Karpas-422 (cell line): ENCODE measurements at regions not wholly inside any gene's neighbourhood (a gene's known extent, or its start where the extent isn't known, plus 50 kb on each side); places are given as distances from the start of the nearest gene placed in this dataset.

Experiments
- DNase-seq: peaks from one replicate; pipeline ENCODE4 v3.0.0-alpha.2; 2015
- H2AFZ ChIP-seq: fragments of 200-600 bp; sonication (generic); 2 replicates; pipeline ENCODE4 v1.6.1; 2014; ENCODE audit warnings: antibody characterized with exemption, low read length, mixed read lengths
- H3K27ac ChIP-seq: fragments of 200-600 bp; sonication (generic); 2 replicates; pipeline ENCODE4 v1.5.1; 2014; ENCODE audit warnings: mild to moderate bottlenecking, low read length, moderate library complexity
- H3K27me3 ChIP-seq: fragments of 200-600 bp; sonication (generic); 2 replicates; pipeline ENCODE4 v1.6.1; 2014; ENCODE audit warnings: low read length, mixed read lengths
- H3K36me3 ChIP-seq: fragments of 200-600 bp; sonication (generic); 2 replicates; pipeline ENCODE4 v1.6.1; 2014; ENCODE audit warnings: low read length, mixed read lengths; ENCODE audit not compliant: insufficient read depth
- H3K4me1 ChIP-seq: fragments of 200-600 bp; sonication (generic); 2 replicates; pipeline ENCODE4 v1.6.1; 2014; ENCODE audit warnings: mild to moderate bottlenecking, low read length, mixed read lengths
- H3K4me2 ChIP-seq: fragments of 200-600 bp; sonication (generic); 2 replicates; pipeline ENCODE4 v1.6.1; 2014; ENCODE audit warnings: low read length, low read depth, mild to moderate bottlenecking; ENCODE audit not compliant: poor library complexity, severe bottlenecking
- H3K4me3 ChIP-seq: fragments of 200-600 bp; sonication (generic); 2 replicates; pipeline ENCODE4 v1.5.1; 2014; ENCODE audit warnings: mild to moderate bottlenecking, antibody characterized with exemption, low read length, mixed read lengths
- H3K79me2 ChIP-seq: fragments of 200-600 bp; sonication (generic); 2 replicates; pipeline ENCODE4 v1.6.1; 2014; ENCODE audit warnings: mild to moderate bottlenecking, low read length, mixed read lengths
- H3K9ac ChIP-seq: fragments of 200-600 bp; sonication (generic); 2 replicates; pipeline ENCODE4 v1.6.0; 2014; ENCODE audit warnings: low read length
- H3K9me2 ChIP-seq: fragments of 200-600 bp; sonication (generic), shearing (Covaris generic); replicated peaks from 2 replicates; pipeline ENCODE4 v1.6.0; 2014; ENCODE audit warnings: mild to moderate bottlenecking, low read length, moderate library complexity; ENCODE audit not compliant: insufficient read depth
- H3K9me3 ChIP-seq: fragments of 300-700, 200-600 bp; sonication (generic); 2 replicates; pipeline ENCODE4 v1.6.1; 2014; ENCODE audit warnings: low read length, mixed read lengths
- H4K20me1 ChIP-seq: fragments of 200-600 bp; sonication (generic); 2 replicates; pipeline ENCODE4 v1.6.1; 2014; ENCODE audit warnings: mild to moderate bottlenecking, antibody characterized with exemption, low read length, low read depth; ENCODE audit not compliant: insufficient read depth

DNA sequence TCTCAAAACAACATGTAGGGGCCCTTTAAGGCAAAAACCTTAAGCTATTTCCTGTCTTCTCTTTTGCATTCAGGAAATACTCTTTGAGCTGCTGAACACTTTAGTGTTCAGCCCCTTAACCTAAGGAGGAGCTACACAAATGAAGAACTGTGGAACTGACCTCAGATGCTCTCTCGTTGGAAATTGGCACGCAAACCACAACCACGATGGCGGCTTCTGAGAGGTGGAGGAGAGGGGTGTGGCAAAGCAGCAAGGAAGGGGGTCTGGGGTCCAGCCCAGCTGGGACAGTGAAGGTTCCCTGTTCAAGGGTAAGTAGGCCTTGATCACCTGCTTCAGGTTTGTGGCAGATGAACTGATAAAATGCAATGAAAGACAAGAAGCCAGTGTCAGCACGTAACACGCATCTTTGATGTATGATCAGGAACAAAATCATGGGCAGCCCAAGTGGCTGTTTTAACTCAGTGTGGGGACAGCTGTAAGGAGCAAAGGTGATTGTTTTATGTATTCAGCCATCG, 291.6 kb upstream of the TNRC6C start:
- Histone ChIP-seq H2AFZ (peak overlapping the region; percentile 57; the same call in 1 of the 2 replicates), H3K79me2 (no peaks in the 10 kb centered on the region), H3K4me3 (0 out of 2 replicates have a peak overlapping the region, but pooled peaks have one; percentile 25), H4K20me1 (no peaks in the 10 kb centered on the region), H3K9me2 (no peaks in the 10 kb centered on the region), H3K4me2 (peak overlapping the region; percentile 7), H3K4me1 (peaks cover 8% of the 10 kb centered on the region), H3K27ac (no peak overlapping the region), H3K9ac (peak overlapping the region; percentile 6; the same call in 1 of the 2 replicates), H3K9me3 (no peaks in the 10 kb centered on the region), H3K36me3 (no peaks in the 10 kb centered on the region), H3K27me3 (no peaks in the 10 kb centered on the region)
- DNase-seq, result peak; percentile 57

DNA sequence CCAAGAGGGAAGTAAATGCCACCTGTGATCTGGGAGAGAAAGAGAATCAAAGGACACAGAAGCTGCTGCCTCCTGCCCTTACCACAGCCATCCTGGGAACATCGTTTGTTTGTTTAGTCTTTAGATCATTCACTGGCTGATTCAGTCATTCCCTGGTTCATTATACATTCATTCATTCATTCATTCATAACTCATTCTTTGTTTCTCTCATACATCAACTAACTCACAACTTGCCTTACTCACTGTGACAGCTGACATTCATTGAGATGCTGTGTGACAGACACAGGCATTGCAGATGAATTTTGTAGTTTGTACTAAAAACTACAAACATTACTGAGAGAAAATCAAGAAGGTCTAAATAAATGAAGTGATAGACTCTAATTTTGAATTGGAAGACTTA, 291.0 kb upstream of the TNRC6C start:
- H3K36me3 ChIP-seq, result no peaks in the 10 kb centered on the region
- H3K27me3 ChIP-seq, result no peaks in the 10 kb centered on the region
- no peak for DNase-seq
- H3K4me1 ChIP-seq, result peaks cover 8% of the 10 kb centered on the region
- H4K20me1 ChIP-seq, result no peaks in the 10 kb centered on the region
- H3K27ac ChIP-seq, result no peak overlapping the region
- H3K4me3 ChIP-seq, result no peak overlapping the region
- peak overlapping the region; percentile 7 for H3K4me2 ChIP-seq
- H3K9ac ChIP-seq, result no peak overlapping the region
- no peaks in the 10 kb centered on the region for H3K79me2 ChIP-seq
- no peaks in the 10 kb centered on the region for H3K9me2 ChIP-seq
- H3K9me3 ChIP-seq, result no peaks in the 10 kb centered on the region
- no peak overlapping the region for H2AFZ ChIP-seq

GRCh38 chr17:77668518-77668917, 290.0 kb upstream of the TNRC6C start:
- H3K4me2 ChIP-seq, result no peak overlapping the region
- H3K4me1 ChIP-seq, result peaks cover 8% of the 10 kb centered on the region
- no peaks in the 10 kb centered on the region for H3K9me3 ChIP-seq
- no peak overlapping the region for H3K27ac ChIP-seq
- H4K20me1 ChIP-seq, result no peaks in the 10 kb centered on the region
- DNase-seq, result no peak
- H3K9me2 ChIP-seq, result no peaks in the 10 kb centered on the region
- no peak overlapping the region for H3K9ac ChIP-seq
- H3K4me3 ChIP-seq, result no peak overlapping the region
- H3K79me2 ChIP-seq, result no peaks in the 10 kb centered on the region
- no peaks in the 10 kb centered on the region for H3K27me3 ChIP-seq
- no peak overlapping the region for H2AFZ ChIP-seq
- no peaks in the 10 kb centered on the region for H3K36me3 ChIP-seq

GRCh38 chr17:77670173-77670572, 288.3 kb upstream of the TNRC6C start:
- Histone ChIP-seq H3K4me1 (peaks cover 8% of the 10 kb centered on the region), H3K4me2 (no peak overlapping the region), H3K27me3 (no peaks in the 10 kb centered on the region), H3K9ac (no peak overlapping the region), H3K4me3 (no peak overlapping the region), H3K79me2 (no peaks in the 10 kb centered on the region), H3K27ac (no peak overlapping the region), H2AFZ (no peak overlapping the region), H3K36me3 (no peaks in the 10 kb centered on the region), H3K9me2 (no peaks in the 10 kb centered on the region), H3K9me3 (no peaks in the 10 kb centered on the region), H4K20me1 (no peaks in the 10 kb centered on the region)
- DNase-seq, result peak; percentile 49

GRCh38 chr17:77674358-77674757, 284.1 kb upstream of the TNRC6C start:
- H2AFZ ChIP-seq, result no peak overlapping the region
- H4K20me1 ChIP-seq, result no peaks in the 10 kb centered on the region
- no peak overlapping the region for H3K9ac ChIP-seq
- H3K4me2 ChIP-seq, result no peak overlapping the region
- no peak overlapping the region for H3K27ac ChIP-seq
- H3K36me3 ChIP-seq, result no peaks in the 10 kb centered on the region
- H3K4me1 ChIP-seq, result no peaks in the 10 kb centered on the region
- H3K9me3 ChIP-seq, result no peaks in the 10 kb centered on the region
- no peaks in the 10 kb centered on the region for H3K9me2 ChIP-seq
- no peak overlapping the region for H3K4me3 ChIP-seq
- DNase-seq, result no peak
- no peaks in the 10 kb centered on the region for H3K27me3 ChIP-seq
- no peaks in the 10 kb centered on the region for H3K79me2 ChIP-seq

- Histone ChIP-seq H3K36me3 (no peaks in the 10 kb centered on the region), H3K27me3 (no peaks in the 10 kb centered on the region), H3K27ac (no peak overlapping the region), H4K20me1 (no peaks in the 10 kb centered on the region), H3K4me2 (no peak overlapping the region), H3K79me2 (no peaks in the 10 kb centered on the region), H3K4me3 (no peak overlapping the region), H3K9me3 (no peaks in the 10 kb centered on the region), H2AFZ (no peak overlapping the region), H3K9me2 (no peaks in the 10 kb centered on the region), H3K4me1 (no peaks in the 10 kb centered on the region), H3K9ac (no peak overlapping the region)
- DNase-seq, result no peak
Observed at GRCh38 chr17:77675411-77675810, 283.1 kb upstream of the TNRC6C start.

DNA sequence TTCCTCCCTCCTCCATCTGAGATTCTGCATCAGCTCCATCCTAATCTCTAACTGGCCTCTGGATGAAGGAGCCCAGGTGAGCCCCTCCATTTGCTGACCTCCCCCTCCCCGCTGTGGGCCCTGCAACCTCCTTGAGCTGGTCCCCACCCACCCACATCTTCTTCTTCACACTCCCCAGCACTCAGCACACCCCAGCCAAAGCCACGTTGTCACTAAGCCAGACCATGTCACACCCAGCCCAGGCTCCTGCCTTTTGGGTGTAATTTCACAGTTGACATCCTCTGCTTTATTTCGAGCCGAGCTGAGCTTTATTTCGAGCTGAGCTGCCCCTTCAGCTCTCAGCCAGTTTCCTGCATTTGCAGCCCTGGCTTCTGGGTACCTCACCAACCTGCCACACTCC, 282.7 kb upstream of the TNRC6C start:
- no peaks in the 10 kb centered on the region for H3K9me3 ChIP-seq
- H3K4me1 ChIP-seq, result no peaks in the 10 kb centered on the region
- H3K27me3 ChIP-seq, result no peaks in the 10 kb centered on the region

DNA sequence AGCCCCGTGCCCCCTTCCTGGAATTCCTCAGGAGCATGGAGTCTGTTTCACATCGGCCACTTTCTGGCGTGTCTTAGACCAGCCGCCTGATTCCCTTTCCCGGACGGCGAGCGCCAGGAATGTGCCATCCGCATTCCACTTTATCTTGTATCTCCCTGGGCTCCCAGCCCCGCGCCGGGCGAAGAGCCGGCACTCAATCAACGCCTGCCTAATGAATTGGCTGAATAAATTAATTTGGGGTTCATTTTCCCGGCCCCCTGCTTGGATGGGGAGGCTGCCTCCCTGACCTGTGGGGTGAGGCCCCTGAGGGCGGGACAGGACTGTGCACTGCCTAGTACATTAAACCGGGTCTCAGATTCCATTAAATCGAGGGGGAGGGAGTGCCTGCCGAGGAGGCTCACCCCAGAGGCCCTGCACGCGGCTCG, 282.3 kb upstream of the TNRC6C start:
- Histone ChIP-seq H3K4me1 (no peaks in the 10 kb centered on the region), H3K79me2 (no peaks in the 10 kb centered on the region), H2AFZ (no peak overlapping the region), H3K4me3 (no peak overlapping the region), H3K27ac (no peak overlapping the region), H3K4me2 (no peak overlapping the region), H3K9me3 (no peaks in the 10 kb centered on the region), H3K9me2 (no peaks in the 10 kb centered on the region), H4K20me1 (no peaks in the 10 kb centered on the region), H3K9ac (no peak overlapping the region), H3K36me3 (no peaks in the 10 kb centered on the region), H3K27me3 (no peaks in the 10 kb centered on the region)
- no peak for DNase-seq

More for the DNA sequence above, 282.7 kb upstream of the TNRC6C start:
- Histone ChIP-seq H4K20me1 (no peaks in the 10 kb centered on the region), H3K9ac (no peak overlapping the region), H3K27ac (no peak overlapping the region), H2AFZ (no peak overlapping the region), H3K4me2 (no peak overlapping the region), H3K9me2 (no peaks in the 10 kb centered on the region), H3K36me3 (no peaks in the 10 kb centered on the region), H3K79me2 (no peaks in the 10 kb centered on the region), H3K4me3 (no peak overlapping the region)
- DNase-seq, result no peak

DNA sequence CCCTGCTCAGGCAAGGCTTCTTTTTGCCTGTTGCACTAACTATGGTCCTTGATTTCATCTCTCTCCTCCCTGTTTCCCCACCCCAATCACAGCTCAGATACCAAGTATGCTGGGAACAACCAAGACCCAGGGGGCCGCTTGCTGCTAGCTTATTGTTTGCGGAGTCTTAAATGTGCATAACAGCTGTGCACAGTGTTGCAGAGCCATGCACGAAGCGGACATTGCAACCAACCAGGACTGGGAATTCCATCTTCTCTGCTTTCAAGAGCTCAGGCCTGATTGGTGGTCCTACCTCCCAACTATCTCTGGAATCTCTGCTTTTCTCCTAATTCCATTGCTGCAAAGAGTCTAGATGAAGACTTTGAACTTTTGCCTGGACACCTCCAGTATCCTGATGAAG, 281.3 kb upstream of the TNRC6C start:
- Histone ChIP-seq H3K27me3 (no peaks in the 10 kb centered on the region), H3K9me2 (no peaks in the 10 kb centered on the region), H3K79me2 (no peaks in the 10 kb centered on the region), H3K4me3 (no peak overlapping the region), H3K9me3 (no peaks in the 10 kb centered on the region), H2AFZ (no peak overlapping the region), H3K4me2 (no peak overlapping the region), H3K9ac (no peak overlapping the region), H3K36me3 (no peaks in the 10 kb centered on the region), H4K20me1 (no peaks in the 10 kb centered on the region), H3K27ac (no peak overlapping the region), H3K4me1 (no peaks in the 10 kb centered on the region)
- no peak for DNase-seq
